Panc1 (cell line): ENCODE measurements at regions not wholly inside any gene's neighbourhood (a gene's known extent, or its start where the extent isn't known, plus 50 kb on each side); places are given as distances from the start of the nearest gene placed in this dataset.

Source experiments
- ATAC-seq: fragments of 200-7000 bp; cut with Tn5 transposase; 2 replicates; pipeline ENCODE4 v1.9.1; 2020; ENCODE audit warnings: mild to moderate bottlenecking, moderate library complexity
- BruUV-seq: library from RNA; stranded (reverse); fragments of 400-500 nt; replicated peaks from 2 replicates; lab custom pipeline; 2021; lab: Mats Ljungman, UMichigan
- CTCF ChIA-PET: fragments of 300-600 bp; sonication (Branson Sonifier 250); formaldehyde crosslinking; loops from one replicate; lab custom pipeline; 2022; ENCODE audit warnings: antibody characterized with exemption; lab: Charles Lee
- POLR2A ChIA-PET: fragments of 300-600 bp; sonication (Branson Sonifier 250); formaldehyde crosslinking; loops from one replicate; lab custom pipeline; 2022; ENCODE audit warnings: antibody characterized with exemption; lab: Charles Lee
- DNase-seq: peaks from one replicate; pipeline ENCODE4 v3.0.0-alpha.2; 2010; ENCODE audit warnings: low read depth, low spot score
- H3K27ac ChIP-seq: 2 replicates; pipeline ENCODE4 v1.5.1; 2011; ENCODE audit warnings: mild to moderate bottlenecking, low read length, inconsistent platforms
- H3K27me3 ChIP-seq: fragments of 200-500 bp; sonication (Bioruptor generic); 2 replicates; pipeline ENCODE4 v1.6.0; 2014; ENCODE audit warnings: low read length, inconsistent platforms; ENCODE audit not compliant: control insufficient read depth, insufficient read depth
- H3K36me3 ChIP-seq: fragments of 200-500 bp; sonication (Bioruptor generic); 2 replicates; pipeline ENCODE4 v1.5.1; 2014; ENCODE audit warnings: inconsistent platforms, mild to moderate bottlenecking, low read length, moderate library complexity; ENCODE audit not compliant: control insufficient read depth, insufficient read depth
- H3K4me1 ChIP-seq: 2 replicates; pipeline ENCODE4 v1.5.1; 2011; ENCODE audit warnings: inconsistent platforms, mild to moderate bottlenecking, low read length, moderate library complexity; ENCODE audit not compliant: control insufficient read depth, insufficient read depth
- H3K4me3 ChIP-seq, 2 experiments: 2 replicates each; pipeline ENCODE4 v1.5.1; 2011 to 2012; ENCODE audit warnings: low read depth in 2 of 2, low read length in 2 of 2, mild to moderate bottlenecking in 2 of 2, inconsistent platforms in 1 of 2, moderate library complexity in 1 of 2
- H3K9me3 ChIP-seq: fragments of 200-500 bp; sonication (Bioruptor generic); 2 replicates; pipeline ENCODE4 v1.5.1; 2014; ENCODE audit warnings: low read depth, mild to moderate bottlenecking, inconsistent platforms, low read length, moderate library complexity; ENCODE audit not compliant: control insufficient read depth, insufficient read depth
- POLR2AphosphoS5 ChIP-seq: IDR thresholded peaks from 2 replicates; pipeline ENCODE4 v1.6.1; 2012; ENCODE audit warnings: mild to moderate bottlenecking, low read depth, low read length, moderate library complexity
- REST ChIP-seq, 2 experiments: IDR thresholded peaks; 2 replicates each; pipeline ENCODE4 v1.6.1; 2011 to 2012; ENCODE audit warnings: low read depth in 2 of 2, control low read depth in 1 of 2, low read length in 1 of 2, mild to moderate bottlenecking in 1 of 2, moderate library complexity in 1 of 2; ENCODE audit not compliant: insufficient read depth in 1 of 2
- SIN3A ChIP-seq: IDR thresholded peaks from 2 replicates; pipeline ENCODE4 v1.6.1; 2012; ENCODE audit warnings: low read depth, mild to moderate bottlenecking, low read length, moderate library complexity, borderline replicate concordance; ENCODE audit not compliant: insufficient read depth
- TCF7L2 ChIP-seq: IDR thresholded peaks from 2 replicates; pipeline ENCODE4 v1.6.1; 2011; ENCODE audit warnings: mild to moderate bottlenecking, low read depth, low read length, inconsistent platforms
- in situ Hi-C: cut with HindIII; loops from 2 replicates; pipeline ENCODE4 v1.10.0; 2016; ENCODE audit warnings: low sequenced_read_pairs, low pct_unique_long_range_greater_than_20kb
- intact Hi-C: fragments of 100-400 bp; cut with micrococcal nuclease; formaldehyde crosslinking; loops from one replicate; pipeline ENCODE4 v1.10.0; 2022; ENCODE audit not compliant: unreplicated experiment
- TF ChIP-seq, protein P1 (sequence below): fragments of 450-650 bp; IDR thresholded peaks from 2 replicates; pipeline ENCODE4 v1.5.1; 2017; ENCODE audit warnings: mild to moderate bottlenecking

- BruUV-seq, result no TSS peak
- Histone ChIP-seq H3K27ac (no peak overlapping the region), H3K36me3 (no peaks in the 10 kb centered on the region), H3K4me3 (no peak overlapping the region), H3K4me1 (no peaks in the 10 kb centered on the region), H3K27me3 (no peaks in the 10 kb centered on the region), H3K9me3 (no peaks in the 10 kb centered on the region)
- TF ChIP-seq, protein P1, sequence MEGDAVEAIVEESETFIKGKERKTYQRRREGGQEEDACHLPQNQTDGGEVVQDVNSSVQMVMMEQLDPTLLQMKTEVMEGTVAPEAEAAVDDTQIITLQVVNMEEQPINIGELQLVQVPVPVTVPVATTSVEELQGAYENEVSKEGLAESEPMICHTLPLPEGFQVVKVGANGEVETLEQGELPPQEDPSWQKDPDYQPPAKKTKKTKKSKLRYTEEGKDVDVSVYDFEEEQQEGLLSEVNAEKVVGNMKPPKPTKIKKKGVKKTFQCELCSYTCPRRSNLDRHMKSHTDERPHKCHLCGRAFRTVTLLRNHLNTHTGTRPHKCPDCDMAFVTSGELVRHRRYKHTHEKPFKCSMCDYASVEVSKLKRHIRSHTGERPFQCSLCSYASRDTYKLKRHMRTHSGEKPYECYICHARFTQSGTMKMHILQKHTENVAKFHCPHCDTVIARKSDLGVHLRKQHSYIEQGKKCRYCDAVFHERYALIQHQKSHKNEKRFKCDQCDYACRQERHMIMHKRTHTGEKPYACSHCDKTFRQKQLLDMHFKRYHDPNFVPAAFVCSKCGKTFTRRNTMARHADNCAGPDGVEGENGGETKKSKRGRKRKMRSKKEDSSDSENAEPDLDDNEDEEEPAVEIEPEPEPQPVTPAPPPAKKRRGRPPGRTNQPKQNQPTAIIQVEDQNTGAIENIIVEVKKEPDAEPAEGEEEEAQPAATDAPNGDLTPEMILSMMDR, result no peak
- no peak for TF ChIP-seq POLR2AphosphoS5
- no peak for TF ChIP-seq TCF7L2
- no peak for TF ChIP-seq SIN3A
- no peak for TF ChIP-seq REST (IDR thresholded peaks at IDR 0.05; ENCODE audit: insufficient read depth in 1 of 2, low read depth in 2 of 2, low read length in 1 of 2)
- no peak for ATAC-seq
- DNase-seq, result no peak
- intact Hi-C loops (no loop called here), in situ Hi-C loops (no loop called here)
- CTCF ChIA-PET, result no interaction called here
- POLR2A ChIA-PET, result interaction anchor here (0.6 kb wide), 1 partner anchor 21 kb away, joined by 5 read pairs; no protein-coding TSS in a partner anchor
Observed at GRCh38 chr11:45041596-45041995, 90.9 kb upstream of the TP53I11 start.

GRCh38 chr11:45042560-45042959 is 91.9 kb upstream of the TP53I11 start:
- Histone ChIP-seq H3K27ac (no peak overlapping the region), H3K36me3 (no peaks in the 10 kb centered on the region), H3K9me3 (no peaks in the 10 kb centered on the region), H3K4me1 (no peaks in the 10 kb centered on the region), H3K4me3 (no peak overlapping the region), H3K27me3 (no peaks in the 10 kb centered on the region)
- ChIA-PET POLR2A (no interaction called here), CTCF (no interaction called here)
- DNase-seq (no peak), ATAC-seq (no peak)
- TF ChIP-seq, protein P1, result no peak
- TF ChIP-seq REST (IDR thresholded peaks at IDR 0.05; ENCODE audit: insufficient read depth in 1 of 2, low read depth in 2 of 2, low read length in 1 of 2) (no peak), SIN3A (no peak), POLR2AphosphoS5 (no peak), TCF7L2 (no peak)
- intact Hi-C loops (no loop called here), in situ Hi-C loops (no loop called here)
- no TSS peak for BruUV-seq
